G401 (cell line): ENCODE measurements at regions not wholly inside any gene's neighbourhood (a gene's known extent, or its start where the extent isn't known, plus 50 kb on each side); places are given as distances from the start of the nearest gene placed in this dataset.

ENCODE experiments used
- DNase-seq: peaks from one replicate; pipeline ENCODE4 v3.0.0-alpha.2; 2015; ENCODE audit warnings: low spot score
- in situ Hi-C: cut with HindIII; loops from 2 replicates; pipeline ENCODE4 v1.10.0; 2016; ENCODE audit warnings: low sequenced_read_pairs, mixed read lengths

GRCh38 chr2:146365041-146365440 is 1479.8 kb upstream of the ACVR2A start:
- in situ Hi-C loops, result no loop called here
- DNase-seq, result no peak

GRCh38 chr2:146363731-146364130 is 1481.1 kb upstream of the ACVR2A start:
- DNase-seq, result no peak
- in situ Hi-C loops, result no loop called here

- in situ Hi-C loops, result no loop called here
- no peak for DNase-seq
Measured at GRCh38 chr2:146351689-146352088, 1493.1 kb upstream of the ACVR2A start.

- DNase-seq, result no peak
- in situ Hi-C loops, result no loop called here
Measured at GRCh38 chr2:146349334-146349733, 1495.5 kb upstream of the ACVR2A start.

- in situ Hi-C loops, result no loop called here
Measured at GRCh38 chr2:146324951-146325350, 1519.9 kb upstream of the ACVR2A start.

GRCh38 chr2:146323564-146323963 is 1521.3 kb upstream of the ACVR2A start:
- no peak for DNase-seq
- in situ Hi-C loops, result no loop called here

More at GRCh38 chr2:146324951-146325350, 1519.9 kb upstream of the ACVR2A start:
- no peak for DNase-seq

GRCh38 chr2:146321175-146321574 is 1523.7 kb upstream of the ACVR2A start:
- in situ Hi-C loops, result no loop called here
- peak; percentile 40 for DNase-seq

GRCh38 chr2:146317959-146318358 is 1526.9 kb upstream of the ACVR2A start:
- in situ Hi-C loops, result no loop called here
- DNase-seq, result no peak

- in situ Hi-C loops, result no loop called here
- peak; percentile 10 for DNase-seq
Measured at GRCh38 chr2:146312899-146313298, 1531.9 kb upstream of the ACVR2A start.

GRCh38 chr2:146305164-146305563 is 1539.7 kb upstream of the ACVR2A start:
- DNase-seq, result no peak
- in situ Hi-C loops, result no loop called here

GRCh38 chr2:146301287-146301686 is 1543.5 kb upstream of the ACVR2A start:
- in situ Hi-C loops, result no loop called here
- no peak for DNase-seq

GRCh38 chr2:146295080-146295670 is 1549.7 kb upstream of the ACVR2A start:
- in situ Hi-C loops, result no loop called here

GRCh38 chr2:146287281-146287680 is 1557.5 kb upstream of the ACVR2A start:
- in situ Hi-C loops, result no loop called here
- DNase-seq, result no peak

More at GRCh38 chr2:146295080-146295670, 1549.7 kb upstream of the ACVR2A start:
- DNase-seq, result no peak

- in situ Hi-C loops, result no loop called here
- DNase-seq, result no peak
Measured at GRCh38 chr2:146278881-146279280, 1565.9 kb upstream of the ACVR2A start.

GRCh38 chr2:146271131-146271831 is 1573.5 kb upstream of the ACVR2A start:
- DNase-seq, result no peak
- in situ Hi-C loops, result no loop called here

GRCh38 chr2:146270618-146271017 is 1574.2 kb upstream of the ACVR2A start:
- DNase-seq, result no peak
- in situ Hi-C loops, result no loop called here

GRCh38 chr2:146267093-146267492 is 1577.7 kb upstream of the ACVR2A start:
- in situ Hi-C loops, result no loop called here
- no peak for DNase-seq

- in situ Hi-C loops, result no loop called here
- DNase-seq, result no peak
Measured at GRCh38 chr2:146265656-146266055, 1579.2 kb upstream of the ACVR2A start.

GRCh38 chr2:146262606-146263005 is 1582.2 kb upstream of the ACVR2A start:
- DNase-seq, result no peak
- in situ Hi-C loops, result no loop called here

GRCh38 chr2:146260551-146260950 is 1584.3 kb upstream of the ACVR2A start:
- no peak for DNase-seq
- in situ Hi-C loops, result no loop called here

- in situ Hi-C loops, result no loop called here
- DNase-seq, result no peak
Measured at GRCh38 chr2:146259816-146260215, 1585.0 kb upstream of the ACVR2A start.
